GM23338 (cell line): ENCODE measurements at regions not wholly inside any gene's neighbourhood (a gene's known extent, or its start where the extent isn't known, plus 50 kb on each side); places are given as distances from the start of the nearest gene placed in this dataset.

ENCODE experiments used
- ATAC-seq: fragments of 200-7000 bp; cut with Tn5 transposase; 3 replicates; pipeline ENCODE4 v1.9.1; 2020
- DNase-seq: peaks from one replicate; pipeline ENCODE4 v3.0.0-alpha.2; 2015; ENCODE audit warnings: low spot score
- H2AFZ ChIP-seq: fragments of 200-600 bp; sonication (generic); 2 replicates; pipeline ENCODE4 v1.8.0; 2016; ENCODE audit warnings: antibody characterized with exemption, mild to moderate bottlenecking, moderate library complexity
- H3F3A ChIP-seq: fragments of 200-600 bp; sonication (generic); replicated peaks from 2 replicates; pipeline ENCODE4 v1.8.0; 2017; ENCODE audit warnings: antibody characterized with exemption, mixed run types, low read depth
- H3K27ac ChIP-seq: fragments of 200-600 bp; sonication (generic); 2 replicates; pipeline ENCODE4 v1.6.1; 2016; ENCODE audit warnings: low read depth
- H3K27me3 ChIP-seq: fragments of 200-600 bp; sonication (generic); 2 replicates; pipeline ENCODE4 v1.8.0; 2016; ENCODE audit warnings: mild to moderate bottlenecking, mixed run types, moderate library complexity; ENCODE audit not compliant: insufficient read depth
- H3K36me3 ChIP-seq: fragments of 200-600 bp; sonication (generic); 2 replicates; pipeline ENCODE4 v1.8.0; 2016; ENCODE audit warnings: mild to moderate bottlenecking; ENCODE audit not compliant: insufficient read depth
- H3K4me1 ChIP-seq: fragments of 200-600 bp; sonication (generic); 2 replicates; pipeline ENCODE4 v1.8.0; 2016; ENCODE audit warnings: mild to moderate bottlenecking, moderate library complexity; ENCODE audit not compliant: insufficient read depth
- H3K4me2 ChIP-seq: fragments of 200-600 bp; sonication (generic); 2 replicates; pipeline ENCODE4 v1.7.1; 2017; ENCODE audit warnings: mixed run types
- H3K4me3 ChIP-seq: fragments of 200-600 bp; sonication (generic); 2 replicates; pipeline ENCODE4 v1.6.1; 2016; ENCODE audit warnings: mixed run types
- H3K79me2 ChIP-seq: fragments of 200-600 bp; sonication (generic); replicated peaks from 2 replicates; pipeline ENCODE4 v1.8.0; 2017; ENCODE audit warnings: mild to moderate bottlenecking; ENCODE audit not compliant: insufficient read depth
- H3K9me2 ChIP-seq: fragments of 200-600 bp; sonication (generic); 2 replicates; pipeline ENCODE4 v1.8.0; 2017; ENCODE audit not compliant: insufficient read depth
- H4K20me1 ChIP-seq: fragments of 200-600 bp; sonication (generic); replicated peaks from 2 replicates; pipeline ENCODE4 v1.8.0; 2017; ENCODE audit warnings: mild to moderate bottlenecking; ENCODE audit not compliant: insufficient read depth
- H3K27ac Mint-ChIP-seq: 2 replicates; pipeline ENCODE4 v1.8.0; 2020; ENCODE audit warnings: inconsistent platforms, mild to moderate bottlenecking, moderate library complexity, mixed read lengths
- H3K27me3 Mint-ChIP-seq: 3 replicates; pipeline ENCODE4 v1.8.0; 2022; ENCODE audit warnings: low read depth, mild to moderate bottlenecking, moderate library complexity, mixed read lengths, inconsistent platforms; ENCODE audit not compliant: insufficient read depth, poor library complexity
- H3K36me3 Mint-ChIP-seq: 3 replicates; pipeline ENCODE4 v1.8.0; 2021; ENCODE audit warnings: low read depth, mild to moderate bottlenecking, inconsistent platforms, moderate library complexity, mixed read lengths
- H3K4me1 Mint-ChIP-seq: 3 replicates; pipeline ENCODE4 v1.8.0; 2020; ENCODE audit warnings: mild to moderate bottlenecking, inconsistent platforms, mixed read lengths
- H3K4me3 Mint-ChIP-seq: 3 replicates; pipeline ENCODE4 v1.8.0; 2021; ENCODE audit warnings: moderate library complexity, mild to moderate bottlenecking, inconsistent platforms, mixed read lengths
- H3K9me3 Mint-ChIP-seq: 3 replicates; pipeline ENCODE4 v1.8.0; 2020; ENCODE audit warnings: moderate library complexity, mild to moderate bottlenecking, inconsistent platforms, mixed read lengths
- CREB1 ChIP-seq: fragments of 250-450 bp; sonication (Bioruptor Pico); IDR thresholded peaks from 2 replicates; pipeline ENCODE4 v1.5.0; 2020; ENCODE audit warnings: low read depth, mild to moderate bottlenecking, moderate library complexity
- CTCF ChIP-seq, 2 experiments: fragments of 200-600 bp in 1 of 2; sonication (generic) in 1 of 2; conservative IDR thresholded peaks; 2 replicates each; pipeline versions ENCODE4 v1.5.1 to v1.6.1; 2016 to 2017; ENCODE audit warnings: antibody characterized with exemption in 2 of 2, low read depth in 2 of 2, mild to moderate bottlenecking in 2 of 2, moderate library complexity in 1 of 2
- ETS1 ChIP-seq: IDR thresholded peaks from 2 replicates; pipeline ENCODE4 v1.6.1; 2016; ENCODE audit warnings: antibody characterized with exemption
- EZH2 ChIP-seq: fragments of 200-600 bp; sonication (generic); IDR thresholded peaks from one replicate; pipeline ENCODE4 v1.8.0; 2017; ENCODE audit warnings: antibody characterized with exemption, mild to moderate bottlenecking, low read depth; ENCODE audit not compliant: unreplicated experiment
- EZH2phosphoT487 ChIP-seq: fragments of 200-600 bp; sonication (generic); IDR thresholded peaks from one replicate; pipeline ENCODE4 v1.8.1; 2018; ENCODE audit warnings: antibody characterized with exemption; ENCODE audit not compliant: unreplicated experiment
- JUNB ChIP-seq: IDR thresholded peaks from one replicate; pipeline ENCODE4 v1.6.1; 2016; ENCODE audit warnings: antibody characterized with exemption; ENCODE audit not compliant: unreplicated experiment
- NANOG ChIP-seq: IDR thresholded peaks from 2 replicates; pipeline ENCODE4 v1.6.1; 2016; ENCODE audit warnings: antibody characterized with exemption, borderline replicate concordance
- POLR2AphosphoS5 ChIP-seq: IDR thresholded peaks from 2 replicates; pipeline ENCODE4 v1.6.1; 2016; ENCODE audit warnings: antibody characterized with exemption, low read depth
- REST ChIP-seq: IDR thresholded peaks from one replicate; pipeline ENCODE4 v1.6.1; 2018; ENCODE audit warnings: antibody characterized with exemption; ENCODE audit not compliant: unreplicated experiment
- STAT1 ChIP-seq: IDR thresholded peaks from one replicate; pipeline ENCODE4 v1.6.1; 2016; ENCODE audit warnings: antibody characterized with exemption; ENCODE audit not compliant: unreplicated experiment
- ZNF114 ChIP-seq: fragments of 250-450 bp; sonication (Bioruptor Pico); IDR thresholded peaks from 2 replicates; pipeline ENCODE4 v1.5.0; 2020; ENCODE audit warnings: mild to moderate bottlenecking, moderate library complexity
- ZNF331 ChIP-seq: fragments of 250-450 bp; sonication (Bioruptor Pico); IDR thresholded peaks from 2 replicates; pipeline ENCODE4 v1.5.0; 2020; ENCODE audit warnings: low read depth, mild to moderate bottlenecking, moderate library complexity
- ZNF462 ChIP-seq: fragments of 250-450 bp; sonication (Bioruptor Pico); IDR thresholded peaks from 2 replicates; pipeline ENCODE4 v1.5.0; 2020; ENCODE audit warnings: mild to moderate bottlenecking, moderate library complexity

GRCh38 chr20:40939667-40940066, 89.0 kb upstream of the TOP1 start:
- Histone ChIP-seq H3K79me2 (no peaks in the 10 kb centered on the region), H3K27me3 (no peaks in the 10 kb centered on the region), H3K9me2 (no peaks in the 10 kb centered on the region), H2AFZ (no peak overlapping the region), H3K4me3 (no peak overlapping the region), H3K4me2 (no peak overlapping the region), H3K36me3 (no peaks in the 10 kb centered on the region), H3K27ac (no peak overlapping the region), H3F3A (no peaks in the 10 kb centered on the region), H3K4me1 (no peaks in the 10 kb centered on the region), H4K20me1 (no peaks in the 10 kb centered on the region)
- DNase-seq (no peak), ATAC-seq (no peak)
- Mint-ChIP-seq H3K9me3 (no peaks in the 10 kb centered on the region), H3K27ac (no peak overlapping the region), H3K4me1 (no peaks in the 10 kb centered on the region; the same call in 2 of the 3 replicates), H3K36me3 (no peaks in the 10 kb centered on the region), H3K27me3 (peaks cover 7% of the 10 kb centered on the region), H3K4me3 (no peak overlapping the region)
- no peak for TF ChIP-seq CREB1 (CRISPR knock-in tag)
- no peak for TF ChIP-seq STAT1
- no peak for TF ChIP-seq ETS1
- no peak for TF ChIP-seq EZH2
- TF ChIP-seq ZNF462 (CRISPR knock-in tag) = no peak
- no peak for TF ChIP-seq CTCF (conservative IDR thresholded peaks at IDR 0.05; ENCODE audit: low read depth in 2 of 2)
- no peak for TF ChIP-seq POLR2AphosphoS5
- TF ChIP-seq NANOG = no peak
- TF ChIP-seq REST = no peak
- TF ChIP-seq ZNF331 = no peak
- TF ChIP-seq JUNB = no peak
- TF ChIP-seq ZNF114 (CRISPR knock-in tag) = no peak
- no peak for TF ChIP-seq EZH2phosphoT487
